HG02571 (cell line): ENCODE measurements at regions not wholly inside any gene's neighbourhood (a gene's known extent, or its start where the extent isn't known, plus 50 kb on each side); places are given as distances from the start of the nearest gene placed in this dataset.

Experiments used
- ATAC-seq: cut with Tn5 transposase; IDR thresholded peaks from one replicate; pipeline ENCODE4 v1.9.1; 2021; ENCODE audit warnings: mild to moderate bottlenecking, moderate library complexity; ENCODE audit not compliant: unreplicated experiment

DNA sequence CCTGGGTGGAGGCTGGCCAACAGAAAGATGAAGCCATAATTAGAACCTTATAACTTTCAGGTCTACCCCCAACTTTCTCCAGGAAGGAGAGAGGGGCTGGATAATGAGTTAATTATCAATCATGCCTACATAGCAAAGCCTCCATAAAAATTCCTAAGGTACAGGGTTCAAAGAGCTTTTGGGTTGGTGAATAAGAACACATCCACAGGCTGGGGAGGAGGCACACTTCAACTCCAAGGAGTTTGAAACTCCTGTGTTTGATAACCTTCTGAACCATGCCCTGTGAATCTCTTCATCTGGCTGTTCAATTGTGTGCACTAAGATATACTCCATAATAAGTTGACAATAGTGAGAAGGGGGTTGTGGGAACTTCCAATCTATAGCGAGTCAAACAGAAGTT is 552.3 kb downstream of the TDRD15 start:
- ATAC-seq = no peak

GRCh38 chr2:21676676-21677075 is 552.9 kb downstream of the TDRD15 start:
- no peak for ATAC-seq

GRCh38 chr2:21683838-21684237 is 560.1 kb downstream of the TDRD15 start:
- no peak for ATAC-seq

DNA sequence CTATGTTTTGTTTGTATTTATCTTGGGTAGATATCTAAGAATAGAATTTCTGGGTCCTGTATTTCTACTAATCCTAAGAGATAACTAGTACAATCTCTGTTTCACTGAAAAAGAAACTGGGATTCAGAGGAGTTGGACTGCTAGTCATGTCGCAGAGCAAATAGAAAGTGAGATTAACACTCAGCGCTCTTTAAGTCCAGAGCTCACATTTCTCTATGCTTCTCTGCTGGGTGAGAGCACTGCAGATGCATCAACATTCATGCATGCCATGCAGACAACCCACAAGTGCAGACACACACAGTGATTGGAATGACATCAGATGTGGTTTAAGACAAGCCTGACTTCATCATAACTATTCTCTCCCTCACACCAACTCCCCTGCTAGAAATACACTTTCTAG is 563.8 kb downstream of the TDRD15 start:
- no peak for ATAC-seq

GRCh38 chr2:21690005-21690404 is 566.2 kb downstream of the TDRD15 start:
- no peak for ATAC-seq

- no peak for ATAC-seq
Measured at GRCh38 chr2:21693081-21693480, 569.3 kb downstream of the TDRD15 start.

GRCh38 chr2:21694079-21694878 is 570.5 kb downstream of the TDRD15 start:
- no peak for ATAC-seq

- no peak for ATAC-seq
Measured at GRCh38 chr2:21696900-21697299, 573.1 kb downstream of the TDRD15 start.

DNA sequence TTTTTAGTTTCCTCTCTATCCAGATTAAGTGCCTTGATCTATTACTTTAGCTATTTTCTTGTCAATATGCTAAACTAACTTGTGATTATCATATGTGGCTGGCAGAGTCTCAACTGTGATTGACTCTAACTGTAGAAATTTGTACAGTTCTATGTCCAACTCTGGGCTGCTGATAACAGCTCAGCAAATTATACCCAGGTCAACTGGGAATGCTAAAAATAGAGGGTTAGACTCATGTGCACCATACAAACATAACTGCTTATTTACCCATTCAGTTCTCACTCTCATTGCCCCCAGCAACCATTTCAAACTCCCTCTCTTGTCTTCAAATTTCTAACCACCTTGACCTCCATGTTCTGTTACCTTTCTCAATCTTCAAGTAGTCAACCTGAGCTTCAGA is 576.9 kb downstream of the TDRD15 start:
- no peak for ATAC-seq

DNA sequence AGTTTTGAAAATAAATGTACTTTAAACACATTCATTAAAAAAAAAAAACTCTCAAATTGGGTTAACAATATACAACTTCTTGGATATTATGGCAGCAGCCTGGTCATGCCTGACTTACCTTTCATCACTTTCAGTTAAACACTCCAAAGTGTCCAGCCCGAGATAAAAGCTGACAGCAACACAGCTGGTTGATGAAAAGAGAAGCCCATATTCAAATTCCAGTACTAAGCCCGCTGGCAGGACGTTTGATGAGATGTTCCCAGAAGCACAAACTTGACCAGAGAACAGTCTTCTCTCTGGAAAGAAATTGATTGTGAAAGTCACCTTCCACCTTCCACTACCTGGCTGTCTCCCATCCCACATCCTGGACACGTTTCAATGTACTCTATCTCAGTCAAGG is 586.3 kb downstream of the TDRD15 start:
- no peak for ATAC-seq

DNA sequence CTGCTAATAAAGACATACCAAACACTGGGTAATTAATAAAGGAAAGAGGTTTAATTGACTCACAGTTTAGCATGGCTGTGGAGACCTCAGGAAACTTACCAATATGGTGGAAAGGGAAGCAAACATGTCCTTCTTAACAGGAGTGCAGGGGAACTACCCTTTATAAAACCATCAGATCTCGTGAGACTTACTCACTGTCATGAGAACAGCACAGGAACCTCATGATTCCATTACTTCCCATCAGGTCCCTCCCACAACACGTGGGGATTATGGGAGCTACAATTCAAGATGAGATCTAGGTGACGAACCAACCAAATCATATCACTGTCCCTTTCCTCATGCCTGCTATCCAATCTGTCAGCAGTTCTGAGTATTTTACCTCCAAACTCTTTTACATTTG is 586.7 kb downstream of the TDRD15 start:
- ATAC-seq = no peak

- no peak for ATAC-seq
Measured at GRCh38 chr2:21715887-21716286, 592.1 kb downstream of the TDRD15 start.

DNA sequence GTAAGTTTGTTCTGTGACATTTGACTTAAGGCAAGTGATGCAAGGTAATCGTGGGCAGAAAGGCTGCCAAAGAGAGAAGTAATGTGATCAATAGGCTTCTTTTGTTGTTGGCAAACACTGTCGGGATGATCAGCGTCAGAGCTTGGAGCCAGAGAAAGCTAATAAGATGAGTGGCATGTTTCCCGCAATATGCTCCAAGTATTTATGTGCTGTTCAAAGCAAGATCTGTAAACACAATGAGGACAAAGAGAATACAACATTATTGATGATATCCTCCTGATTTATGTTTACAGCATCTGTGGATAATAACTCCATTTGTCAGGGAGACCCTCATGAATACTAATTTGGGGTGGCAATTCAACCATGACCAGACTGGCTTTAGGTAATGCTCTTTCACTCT is 603.3 kb downstream of the TDRD15 start:
- ATAC-seq = no peak

- no peak for ATAC-seq
Measured at GRCh38 chr2:21728133-21728532, 604.4 kb downstream of the TDRD15 start.

DNA sequence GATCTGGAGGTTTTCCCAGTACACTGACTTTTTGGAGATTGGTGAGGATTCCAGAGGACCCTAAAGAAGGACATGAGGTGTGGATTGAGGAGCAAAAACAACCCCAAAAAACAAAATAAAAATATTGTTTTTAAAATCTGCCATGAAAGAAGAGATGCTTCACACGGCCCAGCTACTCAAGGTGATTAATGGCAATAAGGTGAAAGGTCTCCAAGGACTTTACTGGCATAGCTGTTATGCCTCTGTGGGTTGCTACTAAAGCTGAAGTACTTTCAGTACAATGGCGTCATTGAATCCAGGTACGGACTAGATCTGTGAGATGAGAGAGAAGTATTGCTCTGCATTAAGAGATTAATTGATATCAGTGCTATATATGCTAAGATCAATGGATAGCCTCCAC is 606.4 kb downstream of the TDRD15 start:
- no peak for ATAC-seq

DNA sequence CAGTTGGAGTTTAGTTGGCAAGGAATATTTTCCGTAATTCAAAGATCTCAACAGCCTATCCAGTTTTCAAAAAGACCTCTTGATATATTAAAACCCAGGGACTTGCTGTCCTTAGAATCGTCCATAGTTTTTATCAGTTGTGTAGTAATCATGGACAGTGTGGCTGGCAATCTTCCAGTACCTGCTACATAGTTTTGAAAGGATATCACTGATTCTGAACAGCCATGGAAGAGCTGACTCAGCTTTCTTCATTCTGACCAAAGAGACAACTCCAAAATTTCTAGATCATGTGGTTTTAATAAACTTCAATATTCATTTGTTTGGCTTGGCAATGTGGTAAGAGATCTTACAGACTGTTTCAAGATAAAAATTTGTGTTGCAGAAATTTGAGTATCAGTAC is 616.7 kb downstream of the TDRD15 start:
- no peak for ATAC-seq

DNA sequence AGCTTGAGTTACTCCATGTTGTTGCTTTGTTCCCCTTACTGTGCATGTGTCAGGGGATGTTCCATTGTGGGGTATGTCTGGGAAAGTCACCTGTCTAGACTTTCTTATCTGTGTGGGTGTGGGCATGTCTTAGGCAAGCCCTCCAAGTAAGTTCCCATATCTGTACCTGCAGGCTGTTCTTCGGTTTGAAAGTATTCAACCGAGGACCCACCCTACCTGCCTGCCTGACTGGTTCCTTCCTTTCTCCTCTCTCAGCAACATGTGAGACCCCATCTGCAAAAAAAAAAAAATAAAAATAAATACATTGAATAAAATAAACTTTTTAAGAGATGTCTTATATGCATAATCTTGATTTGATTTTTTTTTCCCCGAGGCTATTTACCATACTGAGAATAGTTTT is 622.7 kb downstream of the TDRD15 start:
- ATAC-seq = no peak

- no peak for ATAC-seq
Measured at GRCh38 chr2:21748501-21748900, 624.7 kb downstream of the TDRD15 start.

DNA sequence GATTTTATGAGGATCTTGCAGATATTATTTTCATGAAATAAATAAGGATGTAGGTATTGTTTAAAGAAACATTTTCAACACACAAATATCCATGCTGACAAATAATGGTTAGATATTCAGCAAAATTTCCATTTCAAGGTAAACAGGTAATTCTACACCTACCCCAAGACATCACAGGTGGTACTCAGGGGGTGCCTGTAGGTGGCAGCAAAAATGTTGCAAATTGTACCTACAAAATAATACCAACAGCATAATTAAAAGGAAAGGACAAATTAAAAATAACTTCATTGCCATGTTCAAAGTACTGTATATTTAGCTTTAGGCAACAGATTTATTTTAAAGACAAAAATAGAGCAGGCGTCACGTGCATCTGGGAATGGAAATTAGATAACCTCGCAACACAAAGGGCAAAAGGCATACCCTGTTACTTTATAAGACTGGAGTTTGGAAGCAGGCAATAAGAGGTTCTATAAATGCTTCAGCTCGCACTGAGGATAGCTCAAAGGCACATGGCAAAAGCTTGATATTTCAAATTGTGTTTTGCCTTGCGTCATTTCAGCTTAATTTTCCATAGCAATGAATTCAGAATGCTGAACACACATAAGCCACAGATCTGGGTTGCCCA is 630.5 kb downstream of the TDRD15 start:
- ATAC-seq = no peak

- ATAC-seq = no peak
Measured at GRCh38 chr2:21757805-21758430, 634.1 kb downstream of the TDRD15 start.

DNA sequence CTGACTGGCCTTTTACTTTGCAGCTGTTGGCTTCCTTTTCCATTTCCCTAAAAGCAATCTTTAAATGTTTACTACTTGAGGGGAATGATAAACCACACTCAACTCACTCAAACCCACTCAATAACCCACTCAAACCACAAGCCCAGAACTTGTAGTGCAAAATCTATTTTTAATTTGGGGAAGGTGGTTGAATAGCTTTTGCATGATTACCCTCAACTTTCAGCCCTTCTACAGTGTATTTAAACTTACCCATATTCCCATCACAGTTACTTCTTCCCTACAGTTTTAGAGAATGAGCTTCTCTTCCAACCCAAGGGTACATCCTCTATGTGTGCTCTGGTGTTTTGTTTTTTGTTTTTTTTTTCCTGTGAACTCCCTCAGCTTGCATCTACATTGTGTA is 636.1 kb downstream of the TDRD15 start:
- no peak for ATAC-seq

DNA sequence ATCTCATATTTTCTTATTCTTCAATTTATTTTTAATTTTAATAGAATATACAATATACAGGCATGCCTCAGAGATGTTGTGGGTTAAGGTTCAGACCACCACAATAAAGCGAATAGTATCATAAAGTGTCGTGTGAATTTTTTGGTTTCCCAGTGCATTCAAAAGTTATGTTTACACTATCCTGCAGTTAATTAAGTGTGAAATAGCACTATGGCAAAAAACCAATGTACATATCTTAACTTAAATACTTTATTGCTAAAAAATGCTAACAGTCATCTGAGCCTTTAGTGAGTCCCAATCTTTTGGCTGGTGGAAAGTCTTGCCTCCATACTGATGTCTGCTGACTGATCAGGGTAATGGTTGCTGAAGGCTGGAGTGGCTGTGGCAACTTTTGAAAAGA is 637.6 kb downstream of the TDRD15 start:
- no peak for ATAC-seq
